Tibial nerve (tissue), 3 donors: ENCODE measurements at regions not wholly inside any gene's neighbourhood (a gene's known extent, or its start where the extent isn't known, plus 50 kb on each side); places are given as distances from the start of the nearest gene placed in this dataset.

Source experiments
- CTCF ChIP-seq, 5 experiments: fragments of 200-600 bp in 3 of 5; fragments of 450-650 bp in 2 of 5; sonication (generic) in 3 of 5; IDR thresholded peaks; one replicate each; pipeline ENCODE4 v1.5.1; 2016 to 2019; ENCODE audit warnings: antibody characterized with exemption in 5 of 5, mild to moderate bottlenecking in 3 of 5, moderate library complexity in 2 of 5
- POLR2A ChIP-seq, 2 donors: fragments of 450-650 bp; IDR thresholded peaks; one replicate each; pipeline ENCODE4 v1.6.1; 2017; ENCODE audit warnings: antibody characterized with exemption in 2 of 2, mild to moderate bottlenecking in 2 of 2, moderate library complexity in 2 of 2

GRCh38 chr9:99760421-99760820 lies 61.3 kb upstream of the NR4A3 start:
- no peak for TF ChIP-seq POLR2A (IDR thresholded peaks at IDR 0.05)
- no peak for TF ChIP-seq CTCF (IDR thresholded peaks at IDR 0.05)
